Ammon's horn (tissue), 1 donor: ENCODE measurements at regions not wholly inside any gene's neighbourhood (a gene's known extent, or its start where the extent isn't known, plus 50 kb on each side); places are given as distances from the start of the nearest gene placed in this dataset.

Source experiments
- DNase-seq: peaks from one replicate; pipeline ENCODE4 v3.0.0-alpha.2; 2016; ENCODE audit warnings: low spot score

- DNase-seq: no peak
These were observed 148.8 kb downstream of the INO80D start for GRCh38 chr2:205937211-205937610.

- DNase-seq: no peak
These were observed 149.5 kb downstream of the INO80D start for GRCh38 chr2:205936446-205936845.

DNA sequence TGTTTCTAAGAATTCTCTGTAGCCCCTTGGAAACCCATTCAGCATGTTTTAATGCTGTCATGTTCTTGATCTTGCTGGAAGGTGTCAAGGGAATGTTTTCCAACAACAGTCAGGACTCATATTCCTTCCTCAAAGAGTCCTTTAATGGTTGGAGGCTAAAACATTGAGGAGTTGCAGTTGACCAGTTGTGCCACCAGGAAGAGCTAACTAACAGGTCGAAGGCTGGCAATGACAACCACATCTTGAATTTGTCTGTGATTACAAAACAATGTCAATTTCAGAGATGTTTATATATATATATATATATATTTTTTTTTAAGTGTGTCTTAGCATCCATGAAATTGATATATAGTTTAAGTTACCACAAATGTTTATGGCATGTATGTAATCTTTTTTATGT lies 151.5 kb downstream of the INO80D start:
- DNase-seq: no peak

DNA sequence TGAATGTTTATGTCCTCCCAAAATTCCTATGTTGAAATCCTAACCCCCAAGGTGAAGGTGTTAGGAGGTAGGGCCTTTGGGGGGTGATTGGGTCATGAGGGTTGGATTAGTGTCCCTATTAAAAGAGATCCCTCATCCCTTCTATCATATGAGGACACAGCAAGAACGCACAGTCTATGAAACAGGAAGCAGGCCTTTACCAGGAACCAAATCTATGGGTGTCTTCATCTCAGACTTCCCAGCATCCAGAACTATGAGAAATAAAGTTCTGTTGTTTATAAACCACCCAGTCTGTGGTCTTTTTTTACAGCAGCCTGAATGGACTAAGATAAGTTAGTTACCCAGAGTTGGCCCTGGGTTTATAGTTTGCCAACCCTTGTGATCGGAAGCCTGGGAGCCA lies 153.1 kb downstream of the INO80D start:
- no peak for DNase-seq

DNA sequence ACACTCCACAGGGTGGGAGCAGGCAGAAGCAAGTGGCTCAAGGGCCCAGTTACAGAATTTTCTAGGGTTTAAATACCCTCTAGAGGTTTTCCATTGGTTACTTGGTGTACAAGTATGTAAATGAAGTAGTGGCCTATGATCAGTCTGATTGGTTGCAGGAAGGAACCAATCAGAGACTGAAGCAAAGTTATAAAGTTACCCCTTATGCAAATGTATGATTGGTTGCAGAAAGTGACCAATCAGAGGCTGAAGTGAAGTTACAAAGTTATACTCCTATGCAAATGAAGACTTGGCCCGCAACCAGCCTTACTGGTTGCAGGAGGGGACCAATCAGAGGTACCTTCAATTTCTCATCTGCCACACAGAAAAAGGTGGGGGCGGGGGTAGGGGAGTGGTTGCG lies 154.6 kb downstream of the INO80D start:
- DNase-seq: no peak

- DNase-seq: no peak
These were observed 155.8 kb downstream of the INO80D start for GRCh38 chr2:205930209-205930608.

DNA sequence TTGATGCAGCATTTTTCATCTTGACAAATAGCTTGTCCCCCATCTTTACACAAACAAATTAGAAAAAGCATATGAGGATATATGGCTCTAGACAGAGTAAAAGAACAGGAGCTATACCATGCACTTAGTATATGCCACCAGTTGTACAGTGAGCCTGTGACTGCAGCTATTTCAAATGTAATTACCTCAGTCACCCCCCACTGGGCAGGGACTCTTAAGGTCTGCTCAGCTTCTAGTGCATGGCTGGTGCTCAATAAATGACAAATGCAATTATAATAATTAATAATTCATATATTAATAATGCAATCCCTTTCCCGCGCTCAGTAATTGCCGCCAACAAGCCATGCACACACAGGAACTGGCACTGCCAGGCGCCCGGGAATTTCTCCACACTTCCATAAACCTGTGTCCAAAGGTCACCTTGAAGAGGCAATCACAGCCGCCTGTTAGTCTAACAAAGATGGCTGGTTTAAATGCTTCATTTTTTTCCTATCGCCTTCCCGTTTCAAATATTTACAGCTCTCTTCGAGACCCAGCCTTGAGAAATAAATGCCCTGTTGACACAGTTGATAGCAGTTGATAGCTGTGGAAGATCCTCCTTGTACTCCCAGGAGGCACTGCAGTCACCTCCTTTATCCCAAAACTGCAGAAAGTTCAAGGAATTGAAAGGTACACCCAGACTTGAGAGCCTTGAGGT lies 156.6 kb downstream of the INO80D start:
- no peak for DNase-seq

DNA sequence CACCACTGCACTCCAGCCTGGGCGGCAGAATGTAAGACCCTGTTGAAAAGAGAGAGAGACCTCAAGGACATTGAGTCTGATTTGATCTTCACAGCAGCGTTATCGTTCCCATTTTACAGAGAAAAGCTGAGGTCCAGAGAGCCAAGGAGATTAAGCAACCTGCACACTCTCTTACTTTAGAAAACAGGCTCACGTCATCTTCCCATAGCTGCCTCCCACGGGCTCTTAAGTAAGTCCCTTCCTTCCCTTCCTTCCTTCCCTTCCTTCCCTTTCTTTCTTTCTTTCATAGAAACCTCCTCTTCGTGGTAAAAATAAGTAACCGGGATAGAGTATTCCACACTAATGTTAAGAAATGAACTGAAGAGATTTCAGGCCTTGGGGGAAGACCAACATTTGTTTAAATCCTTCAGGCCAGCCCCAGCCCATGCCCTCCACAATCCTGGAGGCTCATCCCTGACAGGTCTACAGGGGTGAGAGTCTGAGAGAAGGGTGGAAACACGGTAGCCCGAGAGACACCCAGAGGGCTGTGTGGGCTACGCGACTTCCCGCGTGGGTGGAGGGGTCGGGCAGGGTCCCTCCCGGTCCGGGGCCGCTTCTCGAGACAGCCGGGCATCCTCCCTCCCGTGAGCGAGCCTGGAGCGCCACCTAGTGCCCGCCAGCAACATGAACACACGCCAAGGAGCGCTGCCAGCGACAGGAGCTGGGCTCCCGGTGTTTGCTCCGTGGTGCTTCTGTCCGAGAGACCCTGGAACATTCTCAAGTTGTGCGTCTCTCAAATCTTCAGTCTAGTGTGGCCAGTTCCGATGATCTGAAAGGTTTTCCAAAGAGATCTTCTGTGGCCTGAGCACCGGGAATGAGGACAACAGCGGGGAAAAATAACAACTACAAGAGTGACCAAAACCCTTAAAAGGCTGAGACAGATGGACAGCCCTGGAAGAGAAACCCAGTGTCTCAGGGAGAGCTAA lies 160.3 kb downstream of the INO80D start:
- DNase-seq: peak; percentile 80

DNA sequence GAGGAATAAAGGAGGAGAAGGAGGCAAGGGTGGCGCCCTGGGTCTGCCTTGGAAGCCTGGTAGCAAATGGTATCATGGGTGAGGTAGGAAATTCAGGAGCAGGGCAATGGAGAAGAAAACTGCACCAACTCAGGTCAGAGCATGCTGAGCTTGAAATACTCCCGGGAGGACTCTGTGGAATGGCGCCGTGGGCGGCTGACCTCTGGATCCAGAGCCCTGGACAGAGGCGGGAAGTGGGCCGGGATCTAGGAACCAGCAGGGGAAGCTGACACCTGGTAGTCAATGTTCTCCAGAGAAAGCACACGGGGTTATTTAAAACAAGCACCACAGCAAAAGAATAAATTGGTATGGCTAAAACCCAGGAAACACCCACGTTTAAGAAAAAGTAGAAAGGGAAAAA lies 161.3 kb downstream of the INO80D start:
- no peak for DNase-seq

DNA sequence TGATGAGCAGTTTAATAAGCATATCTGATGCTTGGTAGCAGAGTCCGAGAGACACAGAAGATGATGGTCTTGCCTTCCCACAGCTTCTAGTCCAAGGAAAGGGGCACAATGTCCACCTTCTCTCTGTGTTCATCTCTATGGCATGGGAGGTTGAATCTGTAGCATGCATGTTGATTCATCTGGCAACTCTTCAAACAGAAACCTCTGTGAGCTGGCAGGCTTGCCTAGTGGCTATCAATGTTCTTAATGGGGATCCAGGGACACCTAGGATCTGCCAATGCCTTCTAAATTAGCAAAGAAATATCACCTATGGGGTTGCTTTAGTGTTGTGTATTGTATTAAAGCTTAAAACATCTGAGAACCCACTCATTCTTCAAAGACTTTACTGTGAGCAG lies 170.8 kb downstream of the INO80D start:
- no peak for DNase-seq

DNA sequence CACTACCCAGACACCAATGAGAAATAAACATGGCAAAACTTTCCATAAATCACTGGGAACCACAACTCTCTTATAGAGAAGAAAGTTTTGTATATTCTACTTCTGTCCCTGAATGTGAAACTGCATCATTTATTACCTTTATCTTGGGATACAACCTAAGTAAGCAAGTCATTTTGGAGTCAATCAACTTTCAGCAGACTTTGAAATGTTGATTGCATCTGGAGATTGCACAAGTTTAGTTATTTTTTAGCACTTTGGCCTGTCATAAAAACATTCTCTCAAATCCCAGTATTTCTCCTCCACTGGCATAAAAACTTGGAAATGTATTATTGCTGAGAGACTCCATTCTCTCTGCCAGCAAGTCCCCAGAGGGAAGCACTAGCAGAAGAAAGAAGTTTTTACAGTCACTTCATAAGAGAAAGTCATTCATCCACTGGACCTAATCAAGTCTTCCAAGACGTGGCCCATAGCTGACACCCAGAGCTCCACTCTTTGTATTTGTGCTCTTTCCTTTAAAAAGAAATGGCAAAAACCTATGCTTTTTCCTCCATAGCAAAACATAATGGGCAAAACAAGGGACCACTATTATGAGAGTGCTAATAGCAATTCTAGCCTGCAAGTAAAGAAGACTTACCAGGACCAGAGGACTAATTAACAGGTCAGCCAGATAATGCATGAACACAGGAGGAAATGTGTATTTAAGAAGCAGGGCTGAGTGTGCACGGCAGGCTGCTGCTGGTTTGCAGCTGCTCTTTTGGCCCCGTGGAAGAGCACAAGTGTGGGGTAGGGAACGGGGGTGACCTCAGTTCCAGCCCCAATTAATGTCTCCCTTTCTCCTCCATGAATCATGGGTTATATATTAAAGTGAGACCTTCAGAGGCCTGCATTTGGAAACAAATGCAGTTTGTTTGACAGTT lies 171.5 kb downstream of the INO80D start:
- no peak for DNase-seq

DNA sequence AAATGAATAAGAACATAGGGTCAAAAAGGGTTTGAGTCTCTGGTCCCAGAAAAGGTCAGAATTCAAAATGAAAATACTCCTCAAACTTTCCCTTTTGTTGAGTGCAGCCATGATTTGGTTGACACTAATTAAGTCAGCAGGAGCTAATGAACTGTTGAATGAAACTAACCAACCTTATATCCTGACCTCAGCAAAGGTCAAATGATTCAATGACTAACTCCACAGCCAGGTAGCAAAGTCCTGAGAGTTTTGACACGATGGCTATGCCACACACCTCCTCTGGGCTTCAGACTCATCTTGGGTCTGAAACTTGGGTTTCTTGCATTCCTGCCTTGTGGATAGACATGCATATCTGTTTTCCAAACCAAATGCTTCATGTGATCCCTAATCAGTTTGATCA lies 172.3 kb downstream of the INO80D start:
- no peak for DNase-seq

- DNase-seq: no peak
These were observed 174.7 kb downstream of the INO80D start for GRCh38 chr2:205911306-205911705.

- no peak for DNase-seq
These were observed 176.8 kb downstream of the INO80D start for GRCh38 chr2:205909184-205909572.

DNA sequence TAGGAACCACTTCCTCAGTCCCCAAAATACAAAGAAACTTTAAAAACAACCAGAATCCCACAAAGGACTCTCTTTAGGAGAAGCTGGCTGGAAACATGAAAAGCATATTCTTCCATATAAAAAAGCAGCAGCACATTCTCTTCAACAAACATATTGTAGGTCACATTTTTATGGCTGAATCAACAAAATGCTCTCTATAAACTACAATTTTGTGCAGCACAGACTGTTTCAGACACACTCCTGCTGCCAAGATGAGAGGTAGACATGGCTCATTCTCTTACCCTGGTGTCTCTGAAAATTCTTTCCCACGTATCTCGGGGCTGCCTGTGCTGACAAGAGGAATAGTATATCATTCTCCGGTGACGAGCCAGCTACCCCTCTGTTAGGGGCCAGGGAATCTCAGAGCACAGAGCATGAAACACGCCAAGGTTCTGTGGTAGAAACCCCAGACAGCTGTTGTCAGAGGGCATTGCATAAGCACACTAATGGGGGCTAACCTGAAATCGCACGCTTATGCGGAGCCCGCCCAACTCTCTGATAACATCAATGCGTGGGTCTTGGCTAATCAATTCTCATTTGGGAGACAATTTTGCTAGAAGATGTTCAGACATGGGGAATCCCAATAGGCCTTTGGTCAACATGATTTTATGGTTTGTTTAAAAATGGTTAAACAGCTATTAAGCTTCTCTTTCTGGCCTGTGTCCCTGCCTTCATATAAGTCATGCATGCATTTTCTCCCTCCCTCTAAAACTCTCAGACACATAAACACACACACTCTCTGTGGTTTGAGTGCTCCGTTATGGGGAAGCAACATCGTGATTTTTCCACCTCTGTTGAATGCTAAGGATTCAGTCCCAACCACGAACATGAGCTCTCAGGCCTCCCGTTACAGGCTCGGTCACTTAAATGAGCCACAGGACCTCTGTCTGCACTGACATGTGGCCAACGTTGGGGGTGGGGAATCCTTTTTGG lies 177.5 kb downstream of the INO80D start:
- DNase-seq: no peak

DNA sequence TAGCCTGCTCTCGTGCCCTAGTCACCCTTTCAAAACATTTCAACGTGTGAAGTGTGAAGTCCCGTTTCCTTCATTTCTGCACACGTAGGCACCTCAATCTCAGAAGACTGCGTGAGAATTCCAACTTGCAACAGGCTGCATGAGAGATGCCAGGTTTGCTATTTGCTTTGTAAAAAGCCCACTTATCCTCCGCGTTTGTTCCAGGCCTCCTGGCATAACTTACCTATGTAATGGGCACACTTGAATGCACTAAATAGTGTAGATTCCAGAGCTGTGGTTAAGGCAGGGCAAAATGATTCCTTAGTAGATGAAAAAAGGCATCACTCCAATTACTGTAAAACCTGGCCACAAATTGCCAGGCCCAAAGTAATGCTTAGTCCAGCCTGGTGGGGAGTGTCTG lies 179.6 kb downstream of the INO80D start:
- no peak for DNase-seq

DNA sequence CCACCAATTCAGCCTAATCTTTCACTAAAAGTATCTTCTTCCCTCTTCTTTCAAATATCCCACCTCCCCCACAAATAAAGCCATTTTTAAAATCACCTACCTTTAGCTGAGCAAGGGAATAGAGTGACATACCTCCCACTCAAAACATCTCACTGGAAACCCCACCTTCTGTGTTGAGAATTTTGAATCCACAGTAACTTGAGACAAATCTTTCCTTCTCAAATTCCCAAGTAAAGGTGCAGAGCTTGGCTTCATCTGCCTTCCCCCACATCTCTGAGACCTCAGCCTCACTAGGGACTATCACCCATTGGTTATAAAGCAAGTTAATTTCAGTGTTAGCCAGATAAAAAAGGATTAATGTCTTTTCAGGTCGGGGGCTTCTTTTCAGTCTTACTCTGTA lies 180.4 kb downstream of the INO80D start:
- DNase-seq: no peak

- no peak for DNase-seq
These were observed 181.1 kb downstream of the INO80D start for GRCh38 chr2:205904873-205905272.

DNA sequence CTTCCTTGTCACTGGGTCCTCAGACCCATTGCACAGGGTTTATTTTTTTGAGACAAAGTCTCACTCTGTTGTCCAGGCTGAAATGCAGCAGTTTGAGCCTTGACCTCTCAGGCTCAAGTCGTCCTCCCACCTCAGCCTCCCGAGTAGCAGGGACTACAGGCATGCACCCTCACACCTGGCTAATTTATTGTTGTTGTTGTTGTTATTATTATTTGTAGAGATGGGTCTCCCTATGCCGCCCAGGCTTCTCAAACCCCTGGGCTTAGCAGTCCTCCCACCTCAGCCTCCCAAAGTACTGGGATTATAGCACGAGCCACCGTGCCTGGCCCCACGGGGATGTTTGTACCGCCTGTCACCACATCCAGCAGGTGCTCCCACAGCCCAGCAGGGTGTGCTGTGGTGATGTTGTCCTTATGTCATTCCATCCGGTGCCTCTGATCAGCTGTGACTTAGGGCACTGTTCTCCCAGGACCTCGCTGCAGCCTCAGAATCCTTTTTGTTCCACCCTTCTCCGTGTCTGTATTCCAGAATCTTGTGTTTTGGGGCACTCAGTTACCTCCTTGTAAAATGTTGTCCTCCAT lies 182.3 kb downstream of the INO80D start:
- DNase-seq: no peak

DNA sequence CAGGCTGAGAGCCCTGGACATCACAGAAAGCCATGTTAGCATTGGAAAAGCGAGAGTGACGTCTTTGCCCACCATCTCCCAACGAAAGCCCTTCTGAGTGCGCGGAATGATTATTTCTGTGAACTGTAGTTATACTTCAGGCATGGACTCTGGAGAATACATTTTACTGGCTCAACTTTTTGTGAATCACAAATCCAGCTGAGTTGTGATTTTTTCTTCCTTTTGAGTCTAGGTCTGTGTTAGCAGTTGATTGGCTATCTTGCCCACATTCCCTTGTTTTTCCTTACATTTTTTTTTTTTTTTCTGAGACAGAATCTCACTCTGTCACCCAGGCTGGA lies 183.1 kb downstream of the INO80D start:
- no peak for DNase-seq
